Trophoblast cell (in vitro differentiated cells and primary cell): ENCODE measurements at regions not wholly inside any gene's neighbourhood (a gene's known extent, or its start where the extent isn't known, plus 50 kb on each side); places are given as distances from the start of the nearest gene placed in this dataset.

Experiments
- DNase-seq, 2 donors: peaks; one replicate each; pipeline ENCODE4 v3.0.0-alpha.2; 2016
- H2AFZ ChIP-seq: 2 replicates; pipeline ENCODE4 v1.6.1; 2013; ENCODE audit warnings: low read length, moderate library complexity, mild to moderate bottlenecking; ENCODE audit not compliant: insufficient read depth, poor library complexity
- H2AK5ac ChIP-seq: 2 replicates; pipeline ENCODE4 v1.6.1; 2013; ENCODE audit warnings: mild to moderate bottlenecking, low read length
- H2BK120ac ChIP-seq: 2 replicates; pipeline ENCODE4 v1.6.1; 2013; ENCODE audit warnings: low read length, mild to moderate bottlenecking, moderate library complexity; ENCODE audit not compliant: insufficient read depth, poor library complexity
- H2BK12ac ChIP-seq: 2 replicates; pipeline ENCODE4 v1.6.1; 2013; ENCODE audit warnings: mild to moderate bottlenecking, low read length, moderate library complexity
- H2BK5ac ChIP-seq: 2 replicates; pipeline ENCODE4 v1.6.1; 2013; ENCODE audit warnings: low read length, low read depth, moderate library complexity, mild to moderate bottlenecking; ENCODE audit not compliant: poor library complexity
- H3K14ac ChIP-seq: 2 replicates; pipeline ENCODE4 v1.6.1; 2013; ENCODE audit warnings: mild to moderate bottlenecking, low read length
- H3K18ac ChIP-seq: 2 replicates; pipeline ENCODE4 v1.6.1; 2013; ENCODE audit warnings: mild to moderate bottlenecking, low read length
- H3K23ac ChIP-seq: 2 replicates; pipeline ENCODE4 v1.6.1; 2013; ENCODE audit warnings: low read length
- H3K27ac ChIP-seq: 2 replicates; pipeline ENCODE4 v1.5.1; 2013; ENCODE audit warnings: low read depth, mild to moderate bottlenecking, inconsistent platforms, low read length, moderate library complexity
- H3K27me3 ChIP-seq: 2 replicates; pipeline ENCODE4 v1.6.1; 2013; ENCODE audit warnings: inconsistent platforms, mild to moderate bottlenecking, low read length, moderate library complexity; ENCODE audit not compliant: insufficient read depth
- H3K36me3 ChIP-seq, 2 experiments: 1 replicate in 1 of 2; 2 replicates in 1 of 2; pipeline ENCODE4 v1.6.1; 2013; ENCODE audit warnings: low read length in 2 of 2, mild to moderate bottlenecking in 2 of 2, moderate library complexity in 1 of 2; ENCODE audit not compliant: insufficient read depth in 2 of 2, control insufficient read depth in 1 of 2
- H3K4ac ChIP-seq: 2 replicates; pipeline ENCODE4 v1.6.1; 2013; ENCODE audit warnings: low read depth, mild to moderate bottlenecking, low read length, moderate library complexity
- H3K4me1 ChIP-seq, 2 experiments: 1 replicate in 1 of 2; 2 replicates in 1 of 2; pipeline ENCODE4 v1.6.1; 2013; ENCODE audit warnings: low read length in 2 of 2, mild to moderate bottlenecking in 2 of 2, moderate library complexity in 1 of 2; ENCODE audit not compliant: insufficient read depth in 2 of 2, control insufficient read depth in 1 of 2
- H3K4me2 ChIP-seq: 2 replicates; pipeline ENCODE4 v1.6.1; 2013; ENCODE audit warnings: inconsistent platforms, mild to moderate bottlenecking, low read length, moderate library complexity
- H3K4me3 ChIP-seq: 2 replicates; pipeline ENCODE4 v1.5.1; 2013; ENCODE audit warnings: mild to moderate bottlenecking, low read depth, low read length, inconsistent platforms
- H3K79me1 ChIP-seq: one replicate; pipeline ENCODE4 v1.6.1; 2013; ENCODE audit warnings: low read length
- H3K79me2 ChIP-seq: 2 replicates; pipeline ENCODE4 v1.6.1; 2013; ENCODE audit warnings: low read length, mild to moderate bottlenecking; ENCODE audit not compliant: control insufficient read depth, insufficient read depth, poor library complexity
- H3K9ac ChIP-seq: 2 replicates; pipeline ENCODE4 v1.6.1; 2013; ENCODE audit warnings: mild to moderate bottlenecking, low read length
- H3K9me3 ChIP-seq: 2 replicates; pipeline ENCODE4 v1.6.1; 2013; ENCODE audit warnings: low read depth, mild to moderate bottlenecking, control low read depth, inconsistent platforms, low read length; ENCODE audit not compliant: insufficient read depth
- H4K12ac ChIP-seq: 2 replicates; pipeline ENCODE4 v1.6.1; 2013; ENCODE audit warnings: low read depth, mild to moderate bottlenecking, low read length, moderate library complexity
- H4K8ac ChIP-seq: 2 replicates; pipeline ENCODE4 v1.6.1; 2013; ENCODE audit warnings: low read depth, mild to moderate bottlenecking, low read length, moderate library complexity
- H4K91ac ChIP-seq: one replicate; pipeline ENCODE4 v1.6.1; 2013; ENCODE audit warnings: low read depth, mild to moderate bottlenecking, low read length, moderate library complexity
- WGBS: extraction: QIAGEN DNeasy Blood & Tissue Kit; methylation state at CpG from one replicate; pipeline ENCODE4 v1.1.7; 2013; ENCODE audit warnings: missing lambda C conversion rate; ENCODE audit not compliant: insufficient read length, insufficient coverage; ENCODE audit errors: extremely low coverage; 5-methylcytosine and 5-hydroxymethylcytosine counted together

DNA sequence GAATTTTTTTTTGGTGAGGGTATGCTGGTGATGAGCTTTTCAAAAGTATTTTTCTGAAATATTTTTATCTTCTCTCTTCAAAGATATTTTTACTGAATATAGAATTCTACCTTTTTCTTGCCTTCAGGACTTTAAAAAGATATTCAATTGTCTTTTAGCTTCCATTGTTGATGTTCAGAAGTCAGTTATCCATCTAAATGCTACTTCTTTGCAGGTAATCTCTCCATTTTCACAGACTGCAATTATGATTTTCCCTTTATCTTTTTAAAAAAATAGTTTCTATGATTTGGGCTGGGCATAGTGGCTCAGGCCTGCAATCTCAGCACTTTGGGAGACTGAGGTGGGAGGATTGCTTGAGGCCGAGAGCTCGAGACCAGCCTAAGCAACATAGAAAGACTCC is 222.4 kb downstream of the IL20RB start:
- Histone ChIP-seq H2AFZ (no peak overlapping the region), H3K4me3 (no peak overlapping the region), H3K9ac (no peak overlapping the region), H3K23ac (no peak overlapping the region), H3K27me3 (no peaks in the 10 kb centered on the region), H4K12ac (no peak overlapping the region), H3K4ac (no peak overlapping the region), H2BK120ac (no peak overlapping the region), H3K27ac (no peak overlapping the region), H3K18ac (no peak overlapping the region), H3K79me2 (no peaks in the 10 kb centered on the region), H3K79me1 (no peaks in the 10 kb centered on the region), H4K8ac (no peak overlapping the region), H3K9me3 (no peaks in the 10 kb centered on the region), H3K14ac (no peak overlapping the region), H4K91ac (no peak overlapping the region), H3K4me2 (no peak overlapping the region), H2BK5ac (no peak overlapping the region), H2AK5ac (no peak overlapping the region), H2BK12ac (no peak overlapping the region), H3K4me1 (no peaks in the 10 kb centered on the region), H3K36me3 (no peaks in the 10 kb centered on the region)
- DNase-seq: no peak
- WGBS: no CpG with 5 or more reads among the region's 2 CpGs

DNA sequence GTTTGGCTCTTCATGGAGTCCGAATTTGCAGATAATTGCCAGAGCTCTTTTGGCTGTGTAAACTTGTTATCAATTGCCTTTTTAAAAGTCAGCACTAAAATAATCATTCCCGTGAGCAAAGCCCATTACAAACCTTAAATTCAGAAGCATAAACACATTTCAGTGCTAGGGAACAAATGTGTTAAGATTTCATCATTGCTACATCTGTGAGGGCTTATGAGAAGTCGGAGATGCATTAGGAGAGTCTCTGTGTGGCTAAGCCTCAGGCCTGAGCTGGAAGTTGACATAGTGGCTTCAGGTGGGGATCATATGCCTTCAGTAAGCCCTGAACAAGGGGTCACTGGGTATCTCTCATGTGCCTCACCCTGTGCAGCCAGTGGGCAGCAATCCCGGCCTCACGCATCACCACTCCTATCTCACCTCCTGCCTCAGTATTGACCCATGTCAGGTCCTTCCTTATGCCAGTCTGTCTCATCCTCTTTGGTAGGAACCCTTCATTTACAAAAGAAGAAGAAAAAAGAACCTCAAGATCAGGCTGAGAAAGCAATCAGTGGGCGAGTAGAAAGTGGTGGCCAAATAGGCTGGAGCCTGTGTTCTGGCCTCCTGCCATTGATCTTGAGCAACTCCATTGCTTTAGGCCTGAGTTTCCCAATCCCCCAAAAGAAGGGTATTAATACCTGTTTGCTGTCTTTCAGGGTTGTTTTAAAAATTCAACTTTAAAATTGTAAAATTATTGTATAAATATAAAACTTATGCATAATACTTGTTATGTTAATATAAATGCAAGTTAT is 233.5 kb downstream of the IL20RB start:
- Histone ChIP-seq H3K79me2 (no peaks in the 10 kb centered on the region), H3K18ac (no peak overlapping the region), H3K27ac (no peak overlapping the region), H3K79me1 (no peaks in the 10 kb centered on the region), H3K4me2 (no peak overlapping the region), H3K4ac (no peak overlapping the region), H3K4me1 (no peaks in the 10 kb centered on the region), H2BK120ac (no peak overlapping the region), H4K12ac (no peak overlapping the region), H3K9ac (no peak overlapping the region), H4K91ac (no peak overlapping the region), H3K23ac (no peak overlapping the region), H2AFZ (no peak overlapping the region), H2AK5ac (no peak overlapping the region), H3K27me3 (no peaks in the 10 kb centered on the region), H4K8ac (no peak overlapping the region), H3K14ac (no peak overlapping the region), H3K9me3 (no peaks in the 10 kb centered on the region), H2BK5ac (no peak overlapping the region), H2BK12ac (no peak overlapping the region), H3K36me3 (no peaks in the 10 kb centered on the region), H3K4me3 (no peak overlapping the region)
- no peak for DNase-seq
- WGBS: no CpG with 5 or more reads among the region's 6 CpGs

- Histone ChIP-seq H2AFZ (no peak overlapping the region), H3K4ac (no peak overlapping the region), H3K79me2 (no peaks in the 10 kb centered on the region), H4K8ac (no peak overlapping the region), H3K4me2 (no peak overlapping the region), H3K18ac (no peak overlapping the region), H3K79me1 (no peaks in the 10 kb centered on the region), H3K9ac (no peak overlapping the region), H3K4me1 (no peaks in the 10 kb centered on the region), H3K9me3 (no peaks in the 10 kb centered on the region), H2BK5ac (no peak overlapping the region), H2AK5ac (no peak overlapping the region), H3K14ac (no peak overlapping the region), H3K27ac (no peak overlapping the region), H4K91ac (no peak overlapping the region), H2BK120ac (no peak overlapping the region), H3K23ac (no peak overlapping the region), H3K27me3 (no peaks in the 10 kb centered on the region), H4K12ac (no peak overlapping the region), H3K4me3 (no peak overlapping the region), H2BK12ac (no peak overlapping the region), H3K36me3 (no peaks in the 10 kb centered on the region)
- DNase-seq: no peak
- WGBS: no CpG with 5 or more reads among the region's 8 CpGs
These were observed 234.2 kb downstream of the IL20RB start for GRCh38 chr3:137191951-137192350.

- no peaks in the 10 kb centered on the region for H3K27me3 ChIP-seq
- no peak overlapping the region for H3K18ac ChIP-seq
- no peak overlapping the region for H2AK5ac ChIP-seq
- no peak for DNase-seq
- H3K4ac ChIP-seq: no peak overlapping the region
- no peak overlapping the region for H4K91ac ChIP-seq
- no peak overlapping the region for H3K27ac ChIP-seq
- no peaks in the 10 kb centered on the region for H3K79me1 ChIP-seq
- H3K79me2 ChIP-seq: no peaks in the 10 kb centered on the region
- H4K8ac ChIP-seq: no peak overlapping the region
- H4K12ac ChIP-seq: no peak overlapping the region
- no peak overlapping the region for H3K14ac ChIP-seq
- no CpG with 5 or more reads among the region's 4 CpGs for WGBS
- no peak overlapping the region for H2BK12ac ChIP-seq
- no peak overlapping the region for H3K23ac ChIP-seq
- H2BK5ac ChIP-seq: no peak overlapping the region
- no peaks in the 10 kb centered on the region for H3K4me1 ChIP-seq
- no peak overlapping the region for H3K9ac ChIP-seq
- H3K9me3 ChIP-seq: no peaks in the 10 kb centered on the region
- H3K36me3 ChIP-seq: no peaks in the 10 kb centered on the region
- H3K4me2 ChIP-seq: no peak overlapping the region
- H2BK120ac ChIP-seq: no peak overlapping the region
- H3K4me3 ChIP-seq: no peak overlapping the region
- H2AFZ ChIP-seq: no peak overlapping the region
These were observed 236.5 kb downstream of the IL20RB start for GRCh38 chr3:137194301-137194700.
